Endothelial cell of umbilical vein (primary cell): ENCODE measurements at regions not wholly inside any gene's neighbourhood (a gene's known extent, or its start where the extent isn't known, plus 50 kb on each side); places are given as distances from the start of the nearest gene placed in this dataset.

Source experiments
- CTCF ChIP-seq, 2 donors: IDR thresholded peaks; 1 replicate in 1 of 2; 2 replicates in 1 of 2; pipeline ENCODE4 v1.5.1; 2011; ENCODE audit warnings: low read length in 2 of 2, mild to moderate bottlenecking in 2 of 2, moderate library complexity in 2 of 2, control low read depth in 1 of 2, inconsistent platforms in 1 of 2, low read depth in 1 of 2; ENCODE audit not compliant: insufficient read depth in 1 of 2; ENCODE audit errors: extremely low read depth in 1 of 2
- EZH2 ChIP-seq: IDR thresholded peaks from 2 replicates; pipeline ENCODE4 v1.6.1; 2012; ENCODE audit warnings: borderline replicate concordance, low read depth, mild to moderate bottlenecking, moderate library complexity, low read length, inconsistent platforms; ENCODE audit not compliant: severe bottlenecking
- FOS ChIP-seq: IDR thresholded peaks from 2 replicates; pipeline ENCODE4 v1.6.1; 2011; ENCODE audit warnings: mild to moderate bottlenecking, low read length, moderate library complexity, borderline replicate concordance; ENCODE audit not compliant: insufficient read depth
- GATA2 ChIP-seq: IDR thresholded peaks from 2 replicates; pipeline ENCODE4 v1.7.0; 2011; ENCODE audit warnings: low read depth, mild to moderate bottlenecking, moderate library complexity, mixed read lengths, low read length; ENCODE audit not compliant: insufficient read length, insufficient read depth
- JUN ChIP-seq: IDR thresholded peaks from 2 replicates; pipeline ENCODE4 v1.6.1; 2011; ENCODE audit warnings: borderline replicate concordance, low read depth; ENCODE audit not compliant: insufficient read length, insufficient read depth
- MAX ChIP-seq: IDR thresholded peaks from 2 replicates; pipeline ENCODE4 v1.6.1; 2011; ENCODE audit not compliant: insufficient read depth, insufficient read length
- MYC ChIP-seq: IDR thresholded peaks from one replicate; pipeline ENCODE4 v1.6.1; 2011; ENCODE audit warnings: mild to moderate bottlenecking, low read depth, low read length
- POLR2A ChIP-seq: IDR thresholded peaks from 2 replicates; pipeline ENCODE4 v1.6.1; 2012; ENCODE audit warnings: low read depth, mild to moderate bottlenecking, control low read depth, low read length
- POLR2AphosphoS5 ChIP-seq: IDR thresholded peaks from 2 replicates; pipeline ENCODE4 v1.6.1; 2012; ENCODE audit warnings: low read depth, mild to moderate bottlenecking, control low read depth, low read length, moderate library complexity; ENCODE audit not compliant: insufficient read depth

DNA sequence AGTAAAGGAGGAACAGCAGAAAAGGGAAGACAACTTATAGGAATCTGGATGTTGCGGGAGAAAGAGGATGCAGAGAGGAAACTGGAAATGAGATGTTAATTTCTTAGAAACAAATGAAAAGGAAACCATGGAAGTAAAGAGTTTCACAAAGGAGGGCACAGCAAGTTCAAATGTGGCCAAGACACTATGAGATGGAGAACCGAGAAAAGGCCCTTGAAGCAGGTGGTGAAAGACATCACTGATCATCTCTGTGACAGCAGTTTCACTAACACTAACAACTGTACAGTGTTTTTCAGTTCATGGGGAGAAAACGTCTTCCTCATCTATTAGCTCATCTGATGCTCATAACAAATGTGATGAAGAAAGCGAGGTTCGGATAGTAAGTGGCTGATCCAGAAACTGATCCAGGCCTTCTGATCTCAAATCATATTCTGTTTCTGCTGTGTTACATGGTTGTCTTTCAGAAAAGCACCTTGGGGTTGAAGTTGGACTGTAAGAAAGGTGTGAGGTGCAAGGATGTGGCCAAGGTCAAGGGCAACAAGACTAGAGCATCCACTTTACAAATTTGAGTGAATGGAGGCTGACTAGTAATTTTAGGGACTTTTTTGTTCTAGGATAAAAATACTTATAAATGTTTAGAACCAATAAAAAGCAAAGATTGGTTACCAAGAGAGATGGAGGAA, 492.1 kb upstream of the CADM1 start:
- TF ChIP-seq CTCF (IDR thresholded peaks at IDR 0.05; ENCODE audit: extremely low read depth in 1 of 2, insufficient read depth in 1 of 2, low read depth in 1 of 2, low read length in 2 of 2) (no peak), POLR2A (no peak), MAX (no peak), EZH2 (no peak), POLR2AphosphoS5 (no peak), JUN (no peak), MYC (no peak), GATA2 (no peak), FOS (no peak)
